CD8-positive, alpha-beta memory T cell (primary cell): ENCODE measurements at regions not wholly inside any gene's neighbourhood (a gene's known extent, or its start where the extent isn't known, plus 50 kb on each side); places are given as distances from the start of the nearest gene placed in this dataset.

ENCODE experiments used
- CTCF ChIA-PET: fragments of 350-600 bp; sonication (Branson Sonifier 250); formaldehyde crosslinking; loops from one replicate; lab custom pipeline; 2021; ENCODE audit warnings: antibody characterized with exemption; lab: Charles Lee
- POLR2A ChIA-PET: fragments of 350-600 bp; sonication (Branson Sonifier 250); formaldehyde crosslinking; loops from one replicate; lab custom pipeline; 2021; ENCODE audit warnings: antibody characterized with exemption; lab: Charles Lee
- DNase-seq, 5 donors: peaks; one replicate each; pipeline versions ENCODE4 v3.0.0 to v3.0.0-alpha.2; 2020 to 2022; ENCODE audit warnings: mixed read lengths in 1 of 5
- H3K27ac ChIP-seq: one replicate; pipeline ENCODE4 v1.7.0; 2013; ENCODE audit warnings: low read depth, mild to moderate bottlenecking, low read length, moderate library complexity
- H3K27me3 ChIP-seq: 2 replicates; pipeline ENCODE4 v1.7.0; 2013; ENCODE audit warnings: low read length, mild to moderate bottlenecking; ENCODE audit not compliant: insufficient read depth, poor library complexity, severe bottlenecking
- H3K36me3 ChIP-seq: 2 replicates; pipeline ENCODE4 v1.7.0; 2013; ENCODE audit warnings: mild to moderate bottlenecking, low read length, moderate library complexity; ENCODE audit not compliant: insufficient read depth
- H3K4me1 ChIP-seq: 2 replicates; pipeline ENCODE4 v1.7.0; 2013; ENCODE audit warnings: mild to moderate bottlenecking, low read length, moderate library complexity; ENCODE audit not compliant: insufficient read depth
- H3K4me3 ChIP-seq: 2 replicates; pipeline ENCODE4 v1.7.0; 2013; ENCODE audit warnings: mild to moderate bottlenecking, low read length
- H3K9me3 ChIP-seq: 2 replicates; pipeline ENCODE4 v1.7.0; 2013; ENCODE audit warnings: mild to moderate bottlenecking, low read length
- H3K27ac Mint-ChIP-seq, 8 donors: one replicate each; pipeline ENCODE4 v1.8.0; 2020 to 2021; ENCODE audit warnings: mixed read lengths in 8 of 8, mild to moderate bottlenecking in 6 of 8, inconsistent platforms in 3 of 8, moderate library complexity in 3 of 8
- H3K27me3 Mint-ChIP-seq, 2 donors: one replicate each; pipeline ENCODE4 v1.8.0; 2020 to 2021; ENCODE audit warnings: mixed read lengths in 2 of 2, mild to moderate bottlenecking in 1 of 2, moderate library complexity in 1 of 2
- H3K36me3 Mint-ChIP-seq, 3 donors: one replicate each; pipeline ENCODE4 v1.8.0; 2020 to 2021; ENCODE audit warnings: mixed read lengths in 3 of 3, inconsistent platforms in 1 of 3, mild to moderate bottlenecking in 1 of 3
- H3K4me1 Mint-ChIP-seq, 3 donors: one replicate each; pipeline ENCODE4 v1.8.0; 2020 to 2021; ENCODE audit warnings: mixed read lengths in 3 of 3, inconsistent platforms in 1 of 3, mild to moderate bottlenecking in 1 of 3
- H3K4me3 Mint-ChIP-seq, 7 donors: one replicate each; pipeline ENCODE4 v1.8.0; 2020 to 2021; ENCODE audit warnings: mixed read lengths in 7 of 7, mild to moderate bottlenecking in 6 of 7, moderate library complexity in 4 of 7, inconsistent platforms in 2 of 7
- H3K9me3 Mint-ChIP-seq, 5 donors: one replicate each; pipeline ENCODE4 v1.8.0; 2020 to 2022; ENCODE audit warnings: mixed read lengths in 5 of 5, mild to moderate bottlenecking in 3 of 5, moderate library complexity in 2 of 5, inconsistent platforms in 1 of 5

DNA sequence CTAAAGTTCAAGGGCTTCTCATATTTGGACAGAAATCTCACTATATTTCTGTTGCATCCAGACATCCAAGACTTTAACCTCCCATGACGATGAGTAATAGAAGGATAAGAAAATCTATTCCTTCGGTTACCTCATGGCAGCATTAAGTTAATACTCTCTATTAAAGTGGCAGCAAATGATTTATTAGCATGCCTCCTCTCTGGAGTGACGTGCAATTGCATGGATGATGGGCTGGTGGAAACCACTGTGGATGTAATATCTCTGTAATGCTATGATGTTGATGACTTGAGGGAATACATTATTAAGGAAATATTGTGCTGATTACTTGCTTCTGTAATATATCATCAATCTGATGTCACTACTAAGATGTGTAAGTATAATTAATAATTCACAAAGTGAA lies 336.8 kb downstream of the DSEL start:
- H3K27ac Mint-ChIP-seq = no peak overlapping the region
- peaks cover 1 to 6% of the 10 kb centered on the region in 2 donors for H3K27me3 Mint-ChIP-seq
- DNase-seq = no peak
- no peak overlapping the region for H3K4me3 Mint-ChIP-seq
- ChIA-PET POLR2A (no interaction called here), CTCF (no interaction called here)
- no peaks in the 10 kb centered on the region for H3K27me3 ChIP-seq
- H3K9me3 ChIP-seq = no peaks in the 10 kb centered on the region
- H3K36me3 ChIP-seq = no peaks in the 10 kb centered on the region
- H3K9me3 Mint-ChIP-seq = no peaks in the 10 kb centered on the region
- H3K27ac ChIP-seq = no peak overlapping the region
- no peaks in the 10 kb centered on the region for H3K36me3 Mint-ChIP-seq
- no peaks in the 10 kb centered on the region for H3K4me1 ChIP-seq
- no peaks in the 10 kb centered on the region for H3K4me1 Mint-ChIP-seq
- H3K4me3 ChIP-seq = no peak overlapping the region

DNA sequence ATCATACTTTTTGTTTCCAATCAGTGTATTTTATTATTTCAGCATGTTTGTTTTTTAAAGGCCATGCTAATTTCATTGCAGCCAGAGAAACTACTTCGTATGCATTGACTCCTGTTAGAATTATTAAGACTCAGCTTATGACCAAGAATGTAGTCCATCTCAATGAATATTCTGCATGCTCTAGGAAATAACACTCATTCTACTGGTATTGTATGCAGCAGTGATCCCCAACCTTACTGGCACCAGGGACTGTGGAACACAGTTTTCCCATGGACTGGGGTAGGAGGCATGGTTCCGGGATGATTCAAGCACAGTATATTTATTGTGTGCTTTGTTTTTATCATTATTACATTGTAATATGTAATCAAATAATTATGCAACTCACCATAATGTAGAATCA lies 356.9 kb downstream of the DSEL start:
- H3K27me3 ChIP-seq = no peaks in the 10 kb centered on the region
- no peaks in the 10 kb centered on the region for H3K4me1 ChIP-seq
- no peak overlapping the region for H3K4me3 Mint-ChIP-seq
- H3K27ac Mint-ChIP-seq = no peak overlapping the region
- no peaks in the 10 kb centered on the region for H3K9me3 ChIP-seq
- no peak for DNase-seq
- H3K27me3 Mint-ChIP-seq = peaks cover 0 to 1% of the 10 kb centered on the region in 2 donors
- ChIA-PET POLR2A (no interaction called here), CTCF (no interaction called here)
- no peaks in the 10 kb centered on the region for H3K36me3 Mint-ChIP-seq
- H3K4me3 ChIP-seq = no peak overlapping the region
- no peak overlapping the region for H3K27ac ChIP-seq
- H3K4me1 Mint-ChIP-seq = no peaks in the 10 kb centered on the region
- H3K9me3 Mint-ChIP-seq = peaks cover 0 to under 1% (median 0%) of the 10 kb centered on the region in 5 donors
- H3K36me3 ChIP-seq = no peaks in the 10 kb centered on the region

DNA sequence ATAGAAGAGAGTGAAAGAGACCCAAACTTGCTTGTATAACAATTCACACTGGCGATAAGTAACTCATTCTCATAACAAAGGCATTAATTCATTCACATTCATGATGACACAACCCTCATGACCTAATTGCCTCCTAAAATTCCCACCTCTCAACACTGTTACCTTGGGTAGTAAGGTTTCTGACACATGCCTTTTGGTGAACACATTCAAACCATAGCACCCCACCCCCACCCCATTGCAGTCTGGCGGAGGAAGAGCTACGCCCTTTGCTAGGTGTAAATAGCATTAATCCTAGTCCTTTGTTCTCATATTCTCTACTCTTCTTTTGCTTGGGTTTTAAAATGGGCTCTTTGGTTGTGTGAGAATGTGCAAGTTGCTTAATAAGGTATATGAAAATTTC lies 361.5 kb downstream of the DSEL start:
- ChIA-PET CTCF (no interaction called here), POLR2A (no interaction called here)
- H3K4me1 ChIP-seq = no peaks in the 10 kb centered on the region
- H3K4me3 Mint-ChIP-seq = no peak overlapping the region
- H3K9me3 ChIP-seq = no peaks in the 10 kb centered on the region
- no peak overlapping the region for H3K27ac ChIP-seq
- no peaks in the 10 kb centered on the region for H3K36me3 ChIP-seq
- H3K27ac Mint-ChIP-seq = no peak overlapping the region
- peaks cover 0 to 1% of the 10 kb centered on the region in 2 donors for H3K27me3 Mint-ChIP-seq
- peaks cover 0 to 2% (median 0%) of the 10 kb centered on the region in 5 donors for H3K9me3 Mint-ChIP-seq
- no peaks in the 10 kb centered on the region for H3K27me3 ChIP-seq
- H3K4me1 Mint-ChIP-seq = no peaks in the 10 kb centered on the region
- DNase-seq = no peak
- H3K4me3 ChIP-seq = no peak overlapping the region
- no peaks in the 10 kb centered on the region for H3K36me3 Mint-ChIP-seq

DNA sequence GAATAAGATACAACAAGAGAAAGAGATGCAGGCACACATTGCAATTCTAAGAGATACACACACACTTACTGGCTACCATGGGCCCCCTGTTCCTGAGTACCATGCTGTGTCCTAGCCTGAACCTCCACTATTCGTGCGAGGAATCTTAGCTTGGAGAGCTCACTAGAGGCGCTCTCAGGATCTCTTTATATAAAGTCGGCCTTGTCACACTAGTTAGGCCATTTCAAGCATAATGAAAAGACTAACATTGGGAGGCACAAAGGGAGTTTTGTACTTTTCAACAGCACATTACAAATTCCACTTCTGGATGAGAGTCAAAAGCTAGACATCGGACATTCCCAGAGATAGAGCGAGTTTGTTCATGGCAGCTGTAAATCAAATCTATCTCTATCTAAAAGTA lies 365.2 kb downstream of the DSEL start:
- Mint-ChIP-seq H3K27ac (no peak overlapping the region), H3K4me1 (no peaks in the 10 kb centered on the region), H3K4me3 (no peak overlapping the region), H3K27me3 (peaks cover 0 to 1% of the 10 kb centered on the region in 2 donors), H3K9me3 (peaks cover 0 to 2% (median 0%) of the 10 kb centered on the region in 5 donors), H3K36me3 (no peaks in the 10 kb centered on the region)
- Histone ChIP-seq H3K27me3 (no peaks in the 10 kb centered on the region), H3K4me1 (no peaks in the 10 kb centered on the region), H3K36me3 (no peaks in the 10 kb centered on the region), H3K27ac (no peak overlapping the region), H3K9me3 (no peaks in the 10 kb centered on the region), H3K4me3 (no peak overlapping the region)
- ChIA-PET POLR2A (no interaction called here), CTCF (no interaction called here)
- DNase-seq = no peak

DNA sequence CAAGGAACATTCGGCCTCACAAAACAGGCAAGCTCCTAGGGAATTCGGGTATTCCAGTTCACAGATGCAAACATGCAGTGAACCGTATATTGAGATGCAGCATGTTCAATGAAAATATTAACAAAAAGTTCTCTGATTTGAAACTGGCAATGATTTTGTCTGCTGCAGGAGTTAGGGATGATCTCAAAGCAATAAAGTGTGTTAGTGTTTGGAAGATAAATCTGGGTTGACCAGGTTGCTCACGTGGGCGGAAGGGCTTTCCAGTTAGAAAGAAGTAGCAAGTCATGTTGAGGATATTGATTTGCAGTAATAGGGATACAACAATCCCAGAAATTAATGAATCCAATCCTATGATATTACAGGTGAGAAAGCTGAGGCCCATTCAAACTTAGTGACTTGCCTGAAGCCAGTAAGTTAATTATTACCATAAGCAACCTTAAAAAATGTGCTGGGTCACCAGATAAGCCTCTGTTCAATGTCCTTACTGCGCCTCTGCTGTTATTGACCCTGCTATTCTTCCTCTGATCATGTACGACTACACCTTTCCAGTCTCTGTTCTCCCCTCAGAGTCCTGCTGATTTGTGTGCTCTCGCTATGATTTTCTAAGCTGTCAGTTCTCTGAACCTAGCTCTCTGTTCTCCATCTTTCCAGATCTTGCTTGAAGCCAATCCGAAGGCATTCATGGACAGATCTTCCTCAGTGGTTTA lies 370.8 kb downstream of the DSEL start:
- Mint-ChIP-seq H3K36me3 (no peaks in the 10 kb centered on the region), H3K9me3 (no peaks in the 10 kb centered on the region), H3K4me3 (no peak overlapping the region), H3K27ac (no peak overlapping the region), H3K4me1 (no peaks in the 10 kb centered on the region), H3K27me3 (no peaks in the 10 kb centered on the region)
- H3K27me3 ChIP-seq = no peaks in the 10 kb centered on the region
- no peaks in the 10 kb centered on the region for H3K9me3 ChIP-seq
- H3K36me3 ChIP-seq = no peaks in the 10 kb centered on the region
- CTCF ChIA-PET = no interaction called here
- POLR2A ChIA-PET = no interaction called here
- H3K4me3 ChIP-seq = no peak overlapping the region
- H3K27ac ChIP-seq = no peak overlapping the region
- DNase-seq = no peak
- no peaks in the 10 kb centered on the region for H3K4me1 ChIP-seq

DNA sequence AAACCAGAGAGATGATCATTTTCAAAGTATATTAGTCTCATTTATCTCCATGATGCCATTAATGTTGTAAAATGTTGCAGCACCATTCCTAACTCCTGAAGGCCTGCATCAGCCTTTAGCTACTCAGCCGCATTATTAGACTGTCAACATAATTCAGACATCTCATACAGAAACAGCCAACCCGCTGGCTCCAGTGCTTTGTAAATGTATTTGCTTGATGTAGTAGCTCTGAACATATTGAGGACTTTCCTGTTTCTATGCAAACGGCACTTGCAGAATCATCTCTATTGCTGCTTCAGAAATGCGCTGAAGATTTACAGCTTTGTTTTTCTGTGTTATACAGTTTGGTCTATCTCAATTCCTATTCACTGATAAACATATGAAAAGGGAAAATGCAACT lies 372.2 kb downstream of the DSEL start:
- Mint-ChIP-seq H3K9me3 (no peaks in the 10 kb centered on the region), H3K27me3 (no peaks in the 10 kb centered on the region), H3K27ac (no peak overlapping the region), H3K36me3 (no peaks in the 10 kb centered on the region), H3K4me1 (no peaks in the 10 kb centered on the region), H3K4me3 (no peak overlapping the region)
- no peaks in the 10 kb centered on the region for H3K9me3 ChIP-seq
- DNase-seq = no peak
- H3K4me1 ChIP-seq = no peaks in the 10 kb centered on the region
- H3K4me3 ChIP-seq = no peak overlapping the region
- POLR2A ChIA-PET = no interaction called here
- H3K36me3 ChIP-seq = no peaks in the 10 kb centered on the region
- H3K27ac ChIP-seq = no peak overlapping the region
- CTCF ChIA-PET = no interaction called here
- no peaks in the 10 kb centered on the region for H3K27me3 ChIP-seq

DNA sequence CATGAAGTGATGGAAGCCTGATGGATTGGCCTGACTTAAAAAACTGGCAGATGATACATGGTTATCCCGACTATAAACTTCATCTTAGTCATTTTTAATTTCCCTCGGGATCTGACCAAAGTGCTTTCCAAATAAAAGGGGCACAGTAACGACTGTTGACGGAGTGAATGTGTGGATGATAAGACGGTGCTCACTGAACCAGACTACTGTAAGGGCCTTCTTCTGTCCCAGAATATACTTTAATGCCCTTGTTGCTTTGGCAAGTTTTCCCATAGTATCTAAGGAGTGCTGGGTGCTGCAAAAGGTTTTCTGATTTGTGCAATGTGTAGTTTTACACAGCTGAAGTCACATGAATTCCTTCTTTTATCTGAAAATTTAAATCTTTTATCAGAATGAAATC lies 373.5 kb downstream of the DSEL start:
- Histone ChIP-seq H3K9me3 (no peaks in the 10 kb centered on the region), H3K4me1 (no peaks in the 10 kb centered on the region), H3K4me3 (no peak overlapping the region), H3K27me3 (no peaks in the 10 kb centered on the region), H3K36me3 (no peaks in the 10 kb centered on the region), H3K27ac (no peak overlapping the region)
- no peaks in the 10 kb centered on the region for H3K4me1 Mint-ChIP-seq
- no peaks in the 10 kb centered on the region for H3K9me3 Mint-ChIP-seq
- H3K4me3 Mint-ChIP-seq = no peak overlapping the region
- no peak for DNase-seq
- H3K27ac Mint-ChIP-seq = no peak overlapping the region
- H3K27me3 Mint-ChIP-seq = no peaks in the 10 kb centered on the region
- ChIA-PET POLR2A (no interaction called here), CTCF (no interaction called here)
- H3K36me3 Mint-ChIP-seq = no peaks in the 10 kb centered on the region

DNA sequence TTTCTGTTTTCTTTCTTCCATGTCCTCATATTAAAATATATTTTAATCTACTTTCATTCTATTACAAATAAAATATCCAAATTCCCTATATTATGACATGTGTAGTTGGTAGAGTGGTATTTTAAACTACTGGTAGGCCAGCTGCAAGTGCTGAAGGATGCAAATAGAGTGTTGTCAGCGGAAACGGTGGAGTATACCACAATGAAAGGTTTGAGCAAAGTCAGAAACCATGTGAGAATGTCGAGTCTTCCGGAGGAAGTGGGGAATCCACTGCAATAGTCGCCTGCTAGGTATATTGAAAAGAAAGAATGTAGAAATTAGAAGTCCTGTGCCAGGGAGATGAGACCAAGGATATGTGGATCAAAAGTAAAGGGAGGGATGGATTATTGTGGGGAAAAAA lies 373.9 kb downstream of the DSEL start:
- POLR2A ChIA-PET = no interaction called here
- Histone ChIP-seq H3K4me1 (no peaks in the 10 kb centered on the region), H3K36me3 (no peaks in the 10 kb centered on the region), H3K27me3 (no peaks in the 10 kb centered on the region), H3K4me3 (no peak overlapping the region), H3K9me3 (no peaks in the 10 kb centered on the region), H3K27ac (no peak overlapping the region)
- H3K36me3 Mint-ChIP-seq = no peaks in the 10 kb centered on the region
- no peaks in the 10 kb centered on the region for H3K4me1 Mint-ChIP-seq
- no peak overlapping the region for H3K4me3 Mint-ChIP-seq
- CTCF ChIA-PET = no interaction called here
- no peak overlapping the region for H3K27ac Mint-ChIP-seq
- DNase-seq = no peak
- no peaks in the 10 kb centered on the region for H3K27me3 Mint-ChIP-seq
- no peaks in the 10 kb centered on the region for H3K9me3 Mint-ChIP-seq
